Fibroblast of lung (primary cell): ENCODE measurements at regions not wholly inside any gene's neighbourhood (a gene's known extent, or its start where the extent isn't known, plus 50 kb on each side); places are given as distances from the start of the nearest gene placed in this dataset.

Experiments
- DNase-seq, 2 donors: peaks; one replicate each; pipeline versions ENCODE4 v3.0.0 to v3.0.0-alpha.2; 2010; ENCODE audit warnings: low read depth in 2 of 2
- H2AFZ ChIP-seq: 2 replicates; pipeline ENCODE4 v1.5.1; 2012; ENCODE audit warnings: low read length, control low read depth, inconsistent platforms
- H3K27ac ChIP-seq: 2 replicates; pipeline ENCODE4 v1.5.1; 2011; ENCODE audit warnings: low read length, control low read depth; ENCODE audit not compliant: insufficient read depth
- H3K27me3 ChIP-seq: 2 replicates; pipeline ENCODE4 v1.5.1; 2011; ENCODE audit warnings: mild to moderate bottlenecking, low read length; ENCODE audit not compliant: control insufficient read depth, insufficient read depth
- H3K36me3 ChIP-seq: 2 replicates; pipeline ENCODE4 v1.5.1; 2011; ENCODE audit warnings: low read length; ENCODE audit not compliant: control insufficient read depth, insufficient read depth
- H3K4me1 ChIP-seq: 2 replicates; pipeline ENCODE4 v1.5.1; 2011; ENCODE audit warnings: low read length; ENCODE audit not compliant: control insufficient read depth, insufficient read depth; ENCODE audit errors: extremely low read depth
- H3K4me2 ChIP-seq: 2 replicates; pipeline ENCODE4 v1.5.1; 2011; ENCODE audit warnings: low read length, control low read depth; ENCODE audit not compliant: insufficient read depth; ENCODE audit errors: extremely low read depth
- H3K4me3 ChIP-seq, 4 experiments: fragments of 200-600 bp in 1 of 4; sonication (generic) in 1 of 4; replicated peaks in 1 of 4; 2 replicates each; pipeline ENCODE4 v1.5.1; 2011 to 2016; ENCODE audit warnings: low read length in 4 of 4, low read depth in 3 of 4, mild to moderate bottlenecking in 3 of 4, control low read depth in 2 of 4, inconsistent platforms in 1 of 4, mixed read lengths in 1 of 4; ENCODE audit not compliant: insufficient read depth in 1 of 4; ENCODE audit errors: control extremely low read depth in 1 of 4
- H3K79me2 ChIP-seq: 2 replicates; pipeline ENCODE4 v1.5.1; 2012; ENCODE audit warnings: mild to moderate bottlenecking, low read length, inconsistent platforms; ENCODE audit not compliant: control insufficient read depth, insufficient read depth
- H3K9ac ChIP-seq: 2 replicates; pipeline ENCODE4 v1.5.1; 2011; ENCODE audit warnings: mild to moderate bottlenecking, low read length, control low read depth; ENCODE audit not compliant: insufficient read depth
- H3K9me3 ChIP-seq: 2 replicates; pipeline ENCODE4 v1.5.1; 2012; ENCODE audit warnings: low read depth, low read length; ENCODE audit not compliant: control insufficient read depth, insufficient read depth
- H4K20me1 ChIP-seq: 2 replicates; pipeline ENCODE4 v1.5.1; 2011; ENCODE audit warnings: low read length; ENCODE audit not compliant: control insufficient read depth, insufficient read depth; ENCODE audit errors: extremely low read depth
- CTCF ChIP-seq, 2 donors: IDR thresholded peaks in 1 of 2; conservative IDR thresholded peaks in 1 of 2; 1 replicate in 1 of 2; 2 replicates in 1 of 2; pipeline ENCODE4 v1.5.1; 2011 to 2012; ENCODE audit warnings: low read length in 2 of 2, control low read depth in 1 of 2, inconsistent platforms in 1 of 2, low read depth in 1 of 2, mild to moderate bottlenecking in 1 of 2
- EZH2 ChIP-seq: IDR thresholded peaks from 2 replicates; pipeline ENCODE4 v1.5.1; 2012; ENCODE audit warnings: low read length, control low read depth, mild to moderate bottlenecking; ENCODE audit errors: missing control alignments

GRCh38 chr1:229107304-229107815 is 163.6 kb upstream of the RAB4A start:
- Histone ChIP-seq H2AFZ (no peak overlapping the region), H3K36me3 (no peaks in the 10 kb centered on the region), H3K79me2 (no peaks in the 10 kb centered on the region), H3K4me1 (no peaks in the 10 kb centered on the region), H3K4me2 (no peak overlapping the region), H3K9me3 (no peaks in the 10 kb centered on the region), H3K27ac (no peak overlapping the region), H4K20me1 (no peaks in the 10 kb centered on the region), H3K9ac (no peak overlapping the region), H3K4me3 (no peak overlapping the region), H3K27me3 (no peaks in the 10 kb centered on the region)
- DNase-seq = no peak
- no peak for TF ChIP-seq CTCF (conservative IDR thresholded peaks at IDR 0.05 in 1 of 2, IDR thresholded peaks at IDR 0.05 in 1 of 2; ENCODE audit: low read depth in 1 of 2, low read length in 2 of 2)
- no peak for TF ChIP-seq EZH2

- no peak for TF ChIP-seq CTCF (conservative IDR thresholded peaks at IDR 0.05 in 1 of 2, IDR thresholded peaks at IDR 0.05 in 1 of 2; ENCODE audit: low read depth in 1 of 2, low read length in 2 of 2)
- Histone ChIP-seq H4K20me1 (no peaks in the 10 kb centered on the region), H3K79me2 (no peaks in the 10 kb centered on the region), H3K4me1 (no peaks in the 10 kb centered on the region), H3K27ac (no peak overlapping the region), H3K9ac (no peak overlapping the region), H3K4me3 (no peak overlapping the region), H3K27me3 (no peaks in the 10 kb centered on the region), H2AFZ (no peak overlapping the region), H3K9me3 (no peaks in the 10 kb centered on the region), H3K4me2 (no peak overlapping the region), H3K36me3 (no peaks in the 10 kb centered on the region)
- DNase-seq = no peak
Measured at GRCh38 chr1:229107972-229108371, 162.9 kb upstream of the RAB4A start.

- no peaks in the 10 kb centered on the region for H3K27me3 ChIP-seq
- no peak overlapping the region for H3K27ac ChIP-seq
- TF ChIP-seq CTCF (conservative IDR thresholded peaks at IDR 0.05 in 1 of 2, IDR thresholded peaks at IDR 0.05 in 1 of 2; ENCODE audit: low read depth in 1 of 2, low read length in 2 of 2) = no peak
- no peak overlapping the region for H3K9ac ChIP-seq
- no peak overlapping the region for H2AFZ ChIP-seq
- no peak overlapping the region for H3K4me3 ChIP-seq
- H3K9me3 ChIP-seq = no peaks in the 10 kb centered on the region
- no peaks in the 10 kb centered on the region for H3K4me1 ChIP-seq
- H3K4me2 ChIP-seq = no peak overlapping the region
- H4K20me1 ChIP-seq = no peaks in the 10 kb centered on the region
- no peak for DNase-seq
- no peaks in the 10 kb centered on the region for H3K36me3 ChIP-seq
- H3K79me2 ChIP-seq = no peaks in the 10 kb centered on the region
Measured at GRCh38 chr1:229108598-229109201, 162.2 kb upstream of the RAB4A start.
